ENCODE measurements at regions not wholly inside any gene's neighbourhood (a gene's known extent, or its start where the extent isn't known, plus 50 kb on each side); places are given as distances from the start of the nearest gene placed in this dataset.

DNA sequence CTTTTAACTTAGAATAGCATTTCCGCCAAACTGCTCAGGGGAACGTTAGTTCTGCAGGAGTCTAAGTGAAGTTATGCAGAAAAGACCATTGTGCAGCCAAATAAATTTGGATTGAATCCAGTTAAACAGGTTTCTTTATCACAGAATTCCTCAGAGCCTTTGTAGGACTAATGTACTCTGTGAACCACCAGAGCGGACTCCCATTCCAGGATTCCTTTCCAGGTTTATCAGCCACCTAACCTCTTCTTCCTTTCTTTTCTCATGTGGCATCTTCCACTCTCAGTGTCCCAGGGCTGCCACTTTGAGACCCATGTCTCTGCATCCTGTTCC, 350.4 kb downstream of the TSN start:
- TF ChIP-seq, protein P1, sequence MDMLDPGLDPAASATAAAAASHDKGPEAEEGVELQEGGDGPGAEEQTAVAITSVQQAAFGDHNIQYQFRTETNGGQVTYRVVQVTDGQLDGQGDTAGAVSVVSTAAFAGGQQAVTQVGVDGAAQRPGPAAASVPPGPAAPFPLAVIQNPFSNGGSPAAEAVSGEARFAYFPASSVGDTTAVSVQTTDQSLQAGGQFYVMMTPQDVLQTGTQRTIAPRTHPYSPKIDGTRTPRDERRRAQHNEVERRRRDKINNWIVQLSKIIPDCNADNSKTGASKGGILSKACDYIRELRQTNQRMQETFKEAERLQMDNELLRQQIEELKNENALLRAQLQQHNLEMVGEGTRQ (CRISPR knock-in tag; IDR thresholded peaks at IDR 0.05): no peak
- TF ChIP-seq TAF15 (IDR thresholded peaks at IDR 0.05; ENCODE audit: low read depth, low read length): no peak
- TF ChIP-seq ZNF175 (CRISPR knock-in tag; IDR thresholded peaks at IDR 0.05; ENCODE audit: low read depth): no peak
- no peak for TF ChIP-seq RBM22 (IDR thresholded peaks at IDR 0.05; ENCODE audit: low read depth, low read length, poor library complexity, severe bottlenecking)
- TF ChIP-seq, protein P2, sequence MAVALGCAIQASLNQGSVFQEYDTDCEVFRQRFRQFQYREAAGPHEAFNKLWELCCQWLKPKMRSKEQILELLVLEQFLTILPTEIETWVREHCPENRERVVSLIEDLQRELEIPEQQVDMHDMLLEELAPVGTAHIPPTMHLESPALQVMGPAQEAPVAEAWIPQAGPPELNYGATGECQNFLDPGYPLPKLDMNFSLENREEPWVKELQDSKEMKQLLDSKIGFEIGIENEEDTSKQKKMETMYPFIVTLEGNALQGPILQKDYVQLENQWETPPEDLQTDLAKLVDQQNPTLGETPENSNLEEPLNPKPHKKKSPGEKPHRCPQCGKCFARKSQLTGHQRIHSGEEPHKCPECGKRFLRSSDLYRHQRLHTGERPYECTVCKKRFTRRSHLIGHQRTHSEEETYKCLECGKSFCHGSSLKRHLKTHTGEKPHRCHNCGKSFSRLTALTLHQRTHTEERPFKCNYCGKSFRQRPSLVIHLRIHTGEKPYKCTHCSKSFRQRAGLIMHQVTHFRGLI (CRISPR knock-in tag; IDR thresholded peaks at IDR 0.05): no peak
- no peak for TF ChIP-seq MAFK (IDR thresholded peaks at IDR 0.05; ENCODE audit: low read length)
